Osteoblast (primary cell): ENCODE measurements at regions not wholly inside any gene's neighbourhood (a gene's known extent, or its start where the extent isn't known, plus 50 kb on each side); places are given as distances from the start of the nearest gene placed in this dataset.

Experiments
- DNase-seq: peaks from one replicate; pipeline ENCODE4 v3.0.0; 2011; ENCODE audit warnings: low spot score, mixed read lengths; ENCODE audit not compliant: insufficient read length; ENCODE audit errors: missing footprints
- H2AFZ ChIP-seq: 2 replicates; pipeline ENCODE4 v1.6.0; 2011; ENCODE audit warnings: mild to moderate bottlenecking, low read length
- H3K27ac ChIP-seq: 2 replicates; pipeline ENCODE4 v1.5.1; 2011; ENCODE audit warnings: mild to moderate bottlenecking, low read depth, low read length, moderate library complexity
- H3K27me3 ChIP-seq: 2 replicates; pipeline ENCODE4 v1.6.0; 2012; ENCODE audit warnings: mild to moderate bottlenecking, control low read depth, inconsistent platforms, low read length, moderate library complexity; ENCODE audit not compliant: insufficient read depth
- H3K36me3 ChIP-seq: 2 replicates; pipeline ENCODE4 v1.5.1; 2011; ENCODE audit warnings: mild to moderate bottlenecking, low read length, control low read depth, moderate library complexity; ENCODE audit not compliant: insufficient read depth
- H3K4me1 ChIP-seq: 2 replicates; pipeline ENCODE4 v1.5.1; 2011; ENCODE audit warnings: mild to moderate bottlenecking, low read length, control low read depth, moderate library complexity; ENCODE audit not compliant: insufficient read depth
- H3K4me2 ChIP-seq: 2 replicates; pipeline ENCODE4 v1.6.0; 2011; ENCODE audit warnings: mild to moderate bottlenecking, low read length; ENCODE audit not compliant: insufficient read depth
- H3K4me3 ChIP-seq: fragments of 200-600 bp; sonication (generic); 3 replicates; pipeline ENCODE4 v1.5.1; 2012; ENCODE audit warnings: mild to moderate bottlenecking, low read length, inconsistent platforms; ENCODE audit not compliant: insufficient read depth
- H3K79me2 ChIP-seq: 2 replicates; pipeline ENCODE4 v1.6.0; 2012; ENCODE audit warnings: mild to moderate bottlenecking, low read length, control low read depth, inconsistent platforms; ENCODE audit not compliant: insufficient read depth
- H3K9me3 ChIP-seq: 2 replicates; pipeline ENCODE4 v1.5.1; 2011; ENCODE audit warnings: low read depth, low read length, control low read depth
- H4K20me1 ChIP-seq: 2 replicates; pipeline ENCODE4 v1.6.0; 2012; ENCODE audit warnings: mild to moderate bottlenecking, low read length, control low read depth; ENCODE audit not compliant: insufficient read depth
- CTCF ChIP-seq: IDR thresholded peaks from 2 replicates; pipeline ENCODE4 v1.5.1; 2011; ENCODE audit warnings: mild to moderate bottlenecking, low read depth, low read length, moderate library complexity; ENCODE audit errors: extremely low read depth

- Histone ChIP-seq H3K79me2 (no peaks in the 10 kb centered on the region), H3K9me3 (no peaks in the 10 kb centered on the region), H4K20me1 (no peaks in the 10 kb centered on the region), H3K27me3 (peaks cover 3% of the 10 kb centered on the region), H3K4me2 (no peak overlapping the region), H3K36me3 (no peaks in the 10 kb centered on the region), H3K4me3 (no peak overlapping the region), H3K27ac (no peak overlapping the region), H2AFZ (no peak overlapping the region), H3K4me1 (peaks cover 3% of the 10 kb centered on the region)
- no peak for TF ChIP-seq CTCF
- no peak for DNase-seq
These were observed 474.5 kb downstream of the ZSWIM6 start for GRCh38 chr5:61806491-61807020.

- Histone ChIP-seq H3K36me3 (no peaks in the 10 kb centered on the region), H3K4me2 (no peak overlapping the region), H2AFZ (no peak overlapping the region), H3K9me3 (no peaks in the 10 kb centered on the region), H3K4me3 (no peak overlapping the region), H3K27me3 (peaks cover 5% of the 10 kb centered on the region), H3K4me1 (peaks cover 3% of the 10 kb centered on the region), H4K20me1 (no peaks in the 10 kb centered on the region), H3K79me2 (no peaks in the 10 kb centered on the region), H3K27ac (no peak overlapping the region)
- peak; percentile 14 for DNase-seq
- no peak for TF ChIP-seq CTCF
These were observed 476.0 kb downstream of the ZSWIM6 start for GRCh38 chr5:61808091-61808490.

- Histone ChIP-seq H3K27ac (no peak overlapping the region), H3K4me1 (peaks cover 3% of the 10 kb centered on the region), H2AFZ (no peak overlapping the region), H4K20me1 (no peaks in the 10 kb centered on the region), H3K79me2 (no peaks in the 10 kb centered on the region), H3K27me3 (peaks cover 4% of the 10 kb centered on the region), H3K4me3 (no peak overlapping the region), H3K36me3 (no peaks in the 10 kb centered on the region), H3K9me3 (no peaks in the 10 kb centered on the region), H3K4me2 (no peak overlapping the region)
- TF ChIP-seq CTCF = no peak
- no peak for DNase-seq
These were observed 476.9 kb downstream of the ZSWIM6 start for GRCh38 chr5:61808909-61809308.

GRCh38 chr5:61809651-61810050 lies 477.6 kb downstream of the ZSWIM6 start:
- Histone ChIP-seq H2AFZ (no peak overlapping the region), H3K9me3 (no peaks in the 10 kb centered on the region), H3K4me1 (peaks cover 3% of the 10 kb centered on the region), H3K4me3 (no peak overlapping the region), H4K20me1 (no peaks in the 10 kb centered on the region), H3K36me3 (no peaks in the 10 kb centered on the region), H3K4me2 (no peak overlapping the region), H3K79me2 (no peaks in the 10 kb centered on the region), H3K27me3 (peaks cover 4% of the 10 kb centered on the region), H3K27ac (no peak overlapping the region)
- TF ChIP-seq CTCF = no peak
- DNase-seq = peak; percentile 59
